ENCODE measurements at regions not wholly inside any gene's neighbourhood (a gene's known extent, or its start where the extent isn't known, plus 50 kb on each side); places are given as distances from the start of the nearest gene placed in this dataset.
"Not testable (repeated sequence)": the region's sequence is repeated elsewhere in the genome, so short reads cannot be mapped to it uniquely, and the experiment has no call there.

- DNase-seq (ENCODE audit: low spot score), result no peak
- in situ Hi-C loops (cut with MboI; ENCODE audit: low sequenced_read_pairs, unreplicated experiment), result no loop called here
Observed at GRCh38 chr4:188658958-188659522, 519.8 kb downstream of the TRIML1 start.

DNA sequence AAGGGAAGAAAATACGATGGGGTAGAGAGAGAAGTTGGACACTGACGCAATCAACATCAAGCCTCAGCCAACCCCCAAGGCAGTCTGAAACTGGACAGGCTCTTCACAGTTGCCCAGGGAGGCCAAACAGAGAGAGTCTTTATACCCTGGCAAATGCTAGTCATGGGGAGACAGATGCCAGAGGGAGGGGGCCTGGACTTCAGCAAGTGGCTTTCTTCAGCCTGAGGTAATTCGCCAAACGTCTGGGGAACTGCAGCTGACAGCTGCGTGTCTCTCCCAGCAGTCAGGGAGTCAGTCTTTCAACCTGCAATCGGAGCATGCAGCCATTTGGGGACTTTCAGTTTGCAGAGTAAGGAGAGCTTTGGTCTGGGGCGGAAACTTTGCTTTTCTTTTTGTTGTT, 521.6 kb downstream of the TRIML1 start:
- in situ Hi-C loops (cut with MboI; ENCODE audit: low sequenced_read_pairs, unreplicated experiment), result no loop called here
- DNase-seq (ENCODE audit: low spot score), result no peak
- TF ChIP-seq, protein P1, sequence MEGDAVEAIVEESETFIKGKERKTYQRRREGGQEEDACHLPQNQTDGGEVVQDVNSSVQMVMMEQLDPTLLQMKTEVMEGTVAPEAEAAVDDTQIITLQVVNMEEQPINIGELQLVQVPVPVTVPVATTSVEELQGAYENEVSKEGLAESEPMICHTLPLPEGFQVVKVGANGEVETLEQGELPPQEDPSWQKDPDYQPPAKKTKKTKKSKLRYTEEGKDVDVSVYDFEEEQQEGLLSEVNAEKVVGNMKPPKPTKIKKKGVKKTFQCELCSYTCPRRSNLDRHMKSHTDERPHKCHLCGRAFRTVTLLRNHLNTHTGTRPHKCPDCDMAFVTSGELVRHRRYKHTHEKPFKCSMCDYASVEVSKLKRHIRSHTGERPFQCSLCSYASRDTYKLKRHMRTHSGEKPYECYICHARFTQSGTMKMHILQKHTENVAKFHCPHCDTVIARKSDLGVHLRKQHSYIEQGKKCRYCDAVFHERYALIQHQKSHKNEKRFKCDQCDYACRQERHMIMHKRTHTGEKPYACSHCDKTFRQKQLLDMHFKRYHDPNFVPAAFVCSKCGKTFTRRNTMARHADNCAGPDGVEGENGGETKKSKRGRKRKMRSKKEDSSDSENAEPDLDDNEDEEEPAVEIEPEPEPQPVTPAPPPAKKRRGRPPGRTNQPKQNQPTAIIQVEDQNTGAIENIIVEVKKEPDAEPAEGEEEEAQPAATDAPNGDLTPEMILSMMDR (IDR thresholded peaks at IDR 0.05; ENCODE audit: borderline replicate concordance, control extremely low read depth, extremely low read depth, insufficient read depth, missing control alignments), result no peak

More at GRCh38 chr4:188658958-188659522, 519.8 kb downstream of the TRIML1 start:
- TF ChIP-seq, protein P1 (IDR thresholded peaks at IDR 0.05; ENCODE audit: borderline replicate concordance, control extremely low read depth, extremely low read depth, insufficient read depth, missing control alignments), result no peak

DNA sequence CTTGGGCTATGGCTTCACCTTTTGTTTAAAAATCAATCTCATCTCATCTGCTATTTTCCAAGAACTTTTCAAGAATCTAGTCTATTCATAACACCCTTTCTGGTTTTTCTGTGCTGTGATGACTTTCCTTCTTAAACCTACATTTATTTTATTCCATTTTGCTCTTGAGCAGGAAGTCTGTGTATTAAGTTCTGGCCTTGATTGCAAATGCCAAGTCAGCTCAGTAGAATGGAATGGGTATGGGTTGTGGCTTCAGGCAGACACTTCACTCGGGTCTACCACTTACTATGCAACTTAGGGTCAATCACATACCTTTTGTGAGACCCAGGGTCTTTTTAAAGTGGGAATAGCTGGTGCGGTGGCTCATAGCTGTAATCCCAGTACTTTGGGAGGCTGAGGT, 522.3 kb downstream of the TRIML1 start:
- no peak for DNase-seq (ENCODE audit: low spot score)
- in situ Hi-C loops (cut with MboI; ENCODE audit: low sequenced_read_pairs, unreplicated experiment), result no loop called here
- TF ChIP-seq, protein P1 (IDR thresholded peaks at IDR 0.05; ENCODE audit: borderline replicate concordance, control extremely low read depth, extremely low read depth, insufficient read depth, missing control alignments), result no peak

- no peak for DNase-seq (ENCODE audit: low spot score)
- in situ Hi-C loops (cut with MboI; ENCODE audit: low sequenced_read_pairs, unreplicated experiment), result no loop called here
- TF ChIP-seq, protein P1 (IDR thresholded peaks at IDR 0.05; ENCODE audit: borderline replicate concordance, control extremely low read depth, extremely low read depth, insufficient read depth, missing control alignments), result no peak
Observed at GRCh38 chr4:188663369-188663768, 524.1 kb downstream of the TRIML1 start.

- TF ChIP-seq, protein P1 (IDR thresholded peaks at IDR 0.05; ENCODE audit: borderline replicate concordance, control extremely low read depth, extremely low read depth, insufficient read depth, missing control alignments), result no peak
- in situ Hi-C loops (cut with MboI; ENCODE audit: low sequenced_read_pairs, unreplicated experiment), result no loop called here
- no peak for DNase-seq (ENCODE audit: low spot score)
Observed at GRCh38 chr4:188665491-188666457, 526.5 kb downstream of the TRIML1 start.

- in situ Hi-C loops (cut with MboI; ENCODE audit: low sequenced_read_pairs, unreplicated experiment), result not testable (repeated sequence)
Observed at GRCh38 chr4:188678691-188679090, 539.5 kb downstream of the TRIML1 start.

More at GRCh38 chr4:188678691-188679090, 539.5 kb downstream of the TRIML1 start:
- not testable (repeated sequence) for DNase-seq (ENCODE audit: low spot score)
